B cell (primary cell): ENCODE measurements at regions not wholly inside any gene's neighbourhood (a gene's known extent, or its start where the extent isn't known, plus 50 kb on each side); places are given as distances from the start of the nearest gene placed in this dataset.

ENCODE experiments used
- CTCF ChIP-seq: fragments of 200-600 bp; IDR thresholded peaks from one replicate; pipeline ENCODE4 v1.8.0; 2022; ENCODE audit warnings: antibody characterized with exemption, mild to moderate bottlenecking
- EZH2 ChIP-seq: IDR thresholded peaks from 2 replicates; pipeline ENCODE4 v1.6.1; 2012; ENCODE audit warnings: borderline replicate concordance, low read depth, mild to moderate bottlenecking, moderate library complexity, low read length; ENCODE audit not compliant: insufficient read depth, poor library complexity, severe bottlenecking

GRCh38 chrX:130981836-130982235 is 76.3 kb upstream of the ARHGAP36 start:
- TF ChIP-seq CTCF (no peak), EZH2 (no peak)
